Stimulated activated naive CD4-positive, alpha-beta T cell treated with Interleukin-2 at 50 U/mL for 16 hours (primary cell): ENCODE measurements at regions not wholly inside any gene's neighbourhood (a gene's known extent, or its start where the extent isn't known, plus 50 kb on each side); places are given as distances from the start of the nearest gene placed in this dataset.
"Not testable (repeated sequence)": the region's sequence is repeated elsewhere in the genome, so short reads cannot be mapped to it uniquely, and the experiment has no call there.

Experiments
- DNase-seq: peaks from one replicate; lab custom pipeline; 2025; lab: John Stamatoyannopoulos, UW

DNA sequence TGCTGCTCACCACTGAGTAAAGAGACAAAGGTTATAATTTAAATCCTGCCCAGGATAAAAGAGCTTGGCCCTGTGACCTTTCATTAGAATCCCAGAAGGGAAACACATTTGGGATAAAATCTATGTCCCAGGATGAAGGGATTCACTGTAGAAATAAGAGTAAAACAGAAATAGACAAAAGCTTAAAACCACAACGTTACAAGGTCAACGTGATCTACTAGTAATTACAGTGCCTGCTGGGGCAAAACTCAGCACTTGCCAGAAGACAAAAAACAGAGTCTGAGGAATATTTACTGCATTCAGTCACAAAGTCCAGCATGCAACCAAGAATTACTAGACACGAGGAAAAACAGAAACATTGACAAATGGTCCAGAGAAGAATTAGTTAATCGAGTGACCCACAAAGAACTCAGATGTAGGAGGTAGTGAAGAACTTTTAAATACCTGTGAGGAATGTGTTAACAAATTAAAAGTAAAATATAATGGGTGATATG is 982.3 kb downstream of the GATA3 start:
- no peak for DNase-seq

DNA sequence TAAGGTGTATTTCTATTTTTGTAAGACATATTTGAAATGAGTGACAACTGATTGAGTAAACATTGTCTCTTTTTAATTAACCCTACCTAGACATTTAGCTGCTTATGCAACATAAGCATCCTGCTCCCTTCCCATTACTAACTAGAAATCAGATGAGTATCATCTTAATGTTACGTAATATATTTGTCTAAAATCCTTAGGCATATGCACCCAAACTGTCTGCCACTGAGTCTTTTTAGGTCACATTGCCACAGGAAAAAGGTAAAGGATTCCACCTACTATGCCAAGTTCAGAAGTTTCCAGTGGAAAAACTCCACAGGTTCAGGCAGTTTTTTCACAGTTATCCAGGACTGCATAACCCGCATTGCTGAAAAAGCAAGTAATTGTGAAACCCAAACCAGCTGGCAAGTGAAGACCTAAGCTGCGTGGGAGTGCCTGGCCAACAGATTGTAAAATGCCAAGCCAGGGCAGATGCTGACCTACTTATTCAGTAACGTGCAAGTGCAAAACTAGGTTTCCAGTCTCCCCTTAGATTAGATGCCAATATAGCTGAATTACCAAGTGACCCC is 983.7 kb downstream of the GATA3 start:
- DNase-seq = no peak

DNA sequence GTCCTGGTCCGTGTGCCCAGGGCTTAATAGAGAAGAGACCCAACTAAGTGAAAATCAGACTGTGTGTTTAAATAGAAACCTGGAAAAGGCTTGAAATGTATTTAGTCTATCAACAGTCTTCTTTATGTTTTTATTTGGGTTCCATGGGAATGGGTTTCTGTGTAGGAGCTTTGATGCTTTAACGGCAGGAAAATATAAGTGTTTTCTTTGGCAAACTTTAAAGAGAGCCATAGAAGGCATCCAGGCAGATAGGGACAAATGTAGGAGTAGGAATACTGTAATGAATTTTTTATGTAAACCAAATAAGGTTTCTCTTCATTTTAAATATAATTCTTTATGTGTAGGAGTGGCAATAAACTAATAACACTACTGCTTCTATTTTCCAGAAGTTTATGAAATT is 989.0 kb downstream of the GATA3 start:
- DNase-seq = no peak

DNA sequence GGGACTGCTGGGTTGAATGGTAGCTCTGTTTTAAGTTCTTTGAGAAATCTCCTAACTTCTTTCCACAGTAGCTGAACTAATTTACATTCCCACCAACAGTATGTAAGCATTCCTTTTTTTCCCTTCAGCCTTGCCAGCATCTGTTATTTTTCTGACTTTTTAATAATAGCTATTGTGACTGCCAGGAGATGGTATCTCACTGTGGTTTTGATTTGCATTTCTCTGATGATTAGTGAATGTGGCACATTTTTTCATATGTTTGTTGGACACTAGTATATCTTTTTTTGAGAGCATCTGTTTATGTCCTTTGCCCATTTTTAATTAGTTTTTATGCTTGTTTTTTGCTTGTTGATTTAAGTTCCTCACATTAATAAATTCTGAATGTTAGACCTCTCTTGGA is 990.8 kb downstream of the GATA3 start:
- no peak for DNase-seq

DNA sequence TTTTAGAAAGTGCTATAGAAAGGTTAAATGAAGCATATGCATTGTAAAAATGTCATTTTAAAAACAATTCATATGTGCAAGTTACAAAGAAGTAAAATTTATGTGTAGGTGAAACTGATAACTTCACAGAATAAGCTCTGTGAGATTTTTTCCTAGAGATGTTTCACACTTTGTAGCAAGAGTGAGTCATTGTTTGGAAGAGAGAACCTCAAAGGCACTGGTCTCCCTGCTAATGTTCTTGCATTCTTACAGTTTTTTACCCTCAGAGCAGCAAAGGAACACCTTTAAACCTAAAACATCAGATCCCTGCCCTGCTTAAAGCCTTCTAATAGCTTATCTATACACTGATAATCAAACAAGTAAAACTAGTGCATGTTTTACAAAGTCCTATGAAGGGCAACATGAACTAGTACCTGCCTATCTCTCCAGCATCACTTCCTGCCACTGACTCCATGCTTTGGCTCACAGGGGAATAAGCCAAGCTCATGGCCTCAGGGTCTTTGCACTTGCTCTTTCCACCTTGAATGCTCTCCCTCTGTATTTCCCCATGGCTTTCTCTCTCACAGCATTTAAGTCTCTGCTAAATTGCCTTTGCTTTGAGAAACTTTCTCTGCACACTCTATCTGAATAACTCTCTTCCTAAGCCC is 997.0 kb downstream of the GATA3 start:
- DNase-seq = no peak

DNA sequence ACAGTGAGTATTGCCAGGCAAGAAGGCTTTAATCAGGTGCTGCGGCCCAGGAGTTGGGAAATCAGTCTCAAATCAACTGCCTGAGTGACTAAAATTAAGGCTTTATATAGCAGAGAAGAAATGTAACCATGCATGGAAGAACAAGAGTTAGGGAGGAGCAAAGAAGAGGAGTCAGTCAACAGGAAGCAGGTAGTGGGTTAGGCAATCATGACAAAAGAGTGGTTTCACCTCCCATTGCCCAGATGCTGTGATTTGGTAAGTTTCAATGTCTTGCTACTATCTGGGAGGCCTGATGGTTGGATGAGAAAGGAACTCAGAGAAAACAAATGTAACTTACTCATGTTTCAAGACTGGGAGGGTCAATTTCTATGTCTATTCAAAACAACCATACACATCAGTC is 998.3 kb downstream of the GATA3 start:
- no peak for DNase-seq

DNA sequence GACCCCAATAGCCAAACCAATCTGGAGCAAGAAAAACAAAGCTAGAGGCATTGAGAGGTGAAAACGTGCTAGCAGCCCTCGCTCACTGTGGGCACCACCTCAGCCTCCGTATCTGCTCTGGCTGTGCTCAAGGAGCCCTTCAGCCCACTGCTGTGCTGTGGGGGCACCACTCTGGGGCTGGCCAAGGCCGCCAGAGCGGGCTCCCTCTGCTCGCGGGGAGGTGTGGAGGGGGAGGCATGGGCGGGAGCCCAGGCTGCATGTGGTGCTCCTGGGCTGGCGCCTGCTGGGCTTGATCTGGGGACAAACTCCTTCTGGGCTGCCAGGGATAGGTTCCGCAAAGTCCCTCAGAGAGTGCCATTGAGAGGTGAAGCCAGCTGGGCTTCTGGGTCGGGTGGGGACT is 1002.0 kb downstream of the GATA3 start:
- DNase-seq = no peak

DNA sequence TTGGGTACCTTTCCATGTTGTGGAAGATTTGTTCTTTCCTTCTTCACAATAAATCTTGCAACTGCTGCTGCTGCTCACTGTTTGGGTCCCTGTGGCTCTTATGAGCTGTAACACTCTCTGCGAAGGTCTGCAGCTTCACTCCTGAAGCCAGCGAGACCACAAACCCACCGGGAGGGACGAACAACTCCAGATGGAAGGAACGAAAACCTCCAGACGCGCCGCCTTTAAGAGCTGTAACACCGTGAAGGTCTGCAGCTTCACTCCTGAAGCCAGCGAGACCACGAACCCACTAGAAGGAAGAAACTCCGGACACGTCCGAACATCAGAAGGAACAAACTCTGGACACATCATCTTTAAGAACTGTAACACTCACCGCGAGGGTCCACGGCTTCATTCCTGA is 1002.8 kb downstream of the GATA3 start:
- not testable (repeated sequence) for DNase-seq

DNA sequence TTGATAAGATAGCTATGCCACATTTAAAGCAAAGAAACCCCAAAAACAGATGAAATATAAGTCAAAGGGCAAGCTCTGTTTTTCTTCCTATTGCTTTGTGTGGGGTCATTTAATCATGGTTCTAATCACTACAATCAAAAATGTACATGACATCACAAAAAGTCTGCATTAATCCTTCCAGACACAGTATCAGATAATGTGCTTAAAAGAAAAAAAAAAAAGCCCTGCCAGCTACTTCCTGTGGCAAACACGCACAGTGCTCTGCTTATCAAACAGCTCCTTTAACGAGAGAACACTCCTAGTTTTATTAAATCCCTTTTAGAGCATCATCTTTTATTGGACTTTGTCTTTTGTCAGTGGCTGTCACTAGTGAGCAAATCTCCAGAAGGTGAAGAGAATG is 1005.8 kb downstream of the GATA3 start:
- DNase-seq = no peak

DNA sequence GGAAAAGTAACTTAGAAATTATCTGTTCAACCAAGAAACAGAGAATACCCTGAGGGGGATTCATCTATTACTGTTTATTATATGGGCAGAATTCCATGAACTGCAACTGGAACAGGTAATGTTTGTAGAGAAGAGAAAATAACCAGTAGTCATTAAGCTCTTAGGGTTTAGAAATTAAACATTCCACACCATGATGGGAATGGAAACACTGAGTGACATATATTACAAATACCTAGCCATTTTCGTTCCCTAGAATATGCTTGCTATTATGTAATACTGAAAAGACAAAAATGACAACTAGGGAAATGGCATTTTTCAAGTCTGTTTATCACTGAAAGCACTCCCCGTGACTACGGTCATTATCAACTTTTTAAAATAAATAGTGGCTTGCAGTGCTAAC is 1007.4 kb downstream of the GATA3 start:
- DNase-seq = no peak

DNA sequence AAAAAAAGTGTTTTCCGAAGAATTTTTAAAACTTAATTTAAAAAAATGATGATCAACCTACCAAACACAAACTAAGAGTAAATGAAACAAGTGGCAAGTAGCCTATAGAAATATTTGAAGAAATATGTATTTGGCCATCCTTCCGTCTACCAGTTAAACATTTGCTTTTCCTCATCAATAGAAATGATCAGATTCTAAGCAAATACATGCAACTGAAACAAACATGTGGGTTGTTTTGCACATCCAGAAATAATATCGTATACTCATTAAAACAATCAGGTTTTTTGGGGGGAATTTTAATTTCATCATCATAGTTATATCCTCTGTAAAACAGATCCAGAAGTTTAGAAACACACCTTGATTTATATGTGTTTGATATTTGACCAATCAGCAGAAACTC is 1011.7 kb downstream of the GATA3 start:
- DNase-seq = no peak

DNA sequence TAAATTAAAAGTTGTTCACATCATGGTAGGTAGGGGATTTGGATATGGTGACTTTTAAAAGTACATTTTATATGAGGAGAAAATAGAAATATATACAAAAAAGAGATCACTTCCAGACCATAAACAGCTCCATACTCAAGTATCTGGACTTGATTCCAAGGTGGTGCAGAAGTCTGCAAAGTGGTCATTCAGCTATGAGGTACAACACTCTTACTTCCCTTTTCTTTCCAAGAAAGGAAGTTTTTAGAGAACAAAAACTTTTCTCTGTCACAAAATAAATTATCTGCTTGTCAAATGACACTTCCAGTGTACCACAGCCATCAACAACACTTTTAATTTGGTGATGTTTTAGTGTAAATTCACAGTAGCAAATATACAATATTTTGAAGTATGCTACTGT is 1013.5 kb downstream of the GATA3 start:
- DNase-seq = no peak

DNA sequence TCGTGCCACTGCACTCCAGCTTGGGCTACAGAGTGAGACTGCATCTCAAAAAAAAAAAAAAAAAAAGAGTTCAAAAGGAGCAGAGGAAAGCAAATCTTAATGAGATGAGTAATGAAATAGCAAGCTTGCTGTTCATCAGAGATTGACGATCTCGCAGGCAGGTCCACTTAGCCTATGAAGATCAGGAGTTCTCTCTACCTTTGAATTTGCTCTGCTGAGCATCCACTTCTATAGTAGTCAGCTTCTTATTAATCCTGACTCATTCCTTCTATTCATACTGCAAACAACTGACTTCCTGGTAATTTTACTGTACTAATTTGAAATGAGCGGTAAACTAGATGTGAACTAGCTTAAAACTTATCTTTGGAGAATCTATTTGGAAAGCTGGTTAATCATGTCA is 1014.6 kb downstream of the GATA3 start:
- DNase-seq = no peak

DNA sequence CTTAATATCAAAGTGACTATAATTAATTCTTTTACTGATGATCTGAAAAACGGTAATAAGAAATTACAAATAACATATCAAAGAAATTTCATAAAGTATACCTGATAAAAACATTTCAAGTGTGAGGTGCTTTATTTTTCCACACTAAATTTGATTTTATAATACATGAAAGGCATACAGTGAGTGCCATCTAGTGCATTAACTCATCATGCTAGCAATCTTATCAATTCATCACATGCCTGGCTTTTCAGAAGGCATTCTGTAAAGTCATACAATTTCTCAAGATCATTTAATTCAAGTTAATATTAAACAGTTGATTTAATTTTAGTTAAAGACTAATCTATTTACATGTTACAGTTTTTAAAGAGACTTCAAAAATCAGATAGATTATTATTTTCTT is 1020.9 kb downstream of the GATA3 start:
- DNase-seq = no peak

DNA sequence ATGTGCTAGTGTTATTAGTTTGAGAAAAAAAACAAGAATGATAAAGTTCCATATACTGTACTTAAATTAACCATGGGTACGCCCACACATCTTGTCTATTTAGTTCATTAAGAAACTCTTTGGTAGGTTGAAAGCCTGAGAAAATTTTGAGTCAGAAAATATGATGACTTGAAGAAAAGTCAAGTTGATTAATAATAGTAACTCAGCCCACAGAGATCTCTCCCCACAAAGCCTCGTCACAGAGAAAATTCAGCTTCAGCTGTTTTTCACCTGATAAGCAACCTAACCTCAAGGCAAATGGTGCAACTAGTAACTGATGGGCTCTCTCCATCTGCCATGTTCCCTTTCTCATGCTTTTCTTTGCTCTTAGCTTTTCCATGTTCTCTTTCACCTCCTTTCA is 1021.6 kb downstream of the GATA3 start:
- no peak for DNase-seq

DNA sequence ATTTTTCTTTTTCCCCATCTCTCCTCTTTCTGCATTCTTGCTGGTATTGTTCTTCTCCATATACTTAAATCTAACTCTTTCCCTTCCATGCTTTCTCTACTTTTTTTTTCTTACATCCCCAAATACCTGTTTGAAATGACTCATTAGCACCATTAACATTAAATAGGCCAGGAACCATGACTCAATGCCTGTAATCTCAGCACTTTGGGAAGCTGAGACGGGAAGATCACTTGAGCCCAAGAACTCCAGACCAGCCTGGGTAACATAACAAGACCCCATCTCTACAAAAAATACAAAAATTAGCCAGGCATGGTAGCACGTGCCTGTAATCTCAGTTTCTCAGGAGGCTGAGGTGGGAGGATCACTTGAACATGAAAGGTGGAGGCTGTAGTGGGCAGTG is 1026.8 kb downstream of the GATA3 start:
- DNase-seq = no peak

DNA sequence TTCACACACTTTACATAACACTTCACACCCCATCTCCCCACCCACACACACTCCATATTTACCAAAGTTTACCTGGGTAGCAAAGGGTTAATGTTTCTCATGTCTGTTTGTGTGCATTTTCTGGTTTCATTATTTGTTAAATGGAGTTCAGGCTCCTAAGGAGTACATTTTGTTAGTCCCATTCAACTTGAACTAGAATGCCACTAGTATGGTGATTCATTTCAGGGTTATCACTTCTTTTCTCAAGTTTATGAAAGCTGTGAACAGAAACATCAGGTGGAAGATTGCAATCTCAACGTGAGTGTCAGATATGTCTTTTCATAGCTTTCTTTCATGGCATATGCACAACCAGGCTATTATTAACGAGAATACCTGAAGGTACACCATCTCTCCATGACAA is 1027.5 kb downstream of the GATA3 start:
- no peak for DNase-seq

DNA sequence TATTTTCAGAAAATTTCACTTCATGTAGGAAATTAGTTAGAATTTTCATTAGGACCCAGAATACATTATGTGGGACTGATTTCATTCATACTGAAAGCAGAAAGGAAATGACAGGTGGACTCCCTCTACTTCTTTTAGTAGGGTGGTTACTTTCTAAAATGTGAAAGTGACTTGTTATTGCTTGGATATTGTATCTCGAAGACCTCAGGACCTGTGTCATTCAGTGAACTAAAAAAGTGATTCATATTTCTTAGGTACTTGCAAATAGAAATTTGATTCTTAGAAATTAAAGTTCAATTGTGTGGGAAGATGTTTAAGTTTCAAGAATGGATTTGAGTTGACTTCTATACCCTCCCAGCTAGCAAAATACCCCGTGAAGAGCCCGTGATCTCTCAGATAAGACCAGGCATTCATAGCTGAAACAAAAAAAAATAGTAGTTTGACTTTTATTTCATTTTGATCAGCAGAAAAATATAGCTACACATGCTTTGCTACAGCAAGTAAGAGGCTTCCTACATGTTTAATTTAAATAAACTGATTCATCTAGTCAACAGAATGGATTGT is 1037.1 kb downstream of the GATA3 start:
- peak; percentile 17 for DNase-seq

DNA sequence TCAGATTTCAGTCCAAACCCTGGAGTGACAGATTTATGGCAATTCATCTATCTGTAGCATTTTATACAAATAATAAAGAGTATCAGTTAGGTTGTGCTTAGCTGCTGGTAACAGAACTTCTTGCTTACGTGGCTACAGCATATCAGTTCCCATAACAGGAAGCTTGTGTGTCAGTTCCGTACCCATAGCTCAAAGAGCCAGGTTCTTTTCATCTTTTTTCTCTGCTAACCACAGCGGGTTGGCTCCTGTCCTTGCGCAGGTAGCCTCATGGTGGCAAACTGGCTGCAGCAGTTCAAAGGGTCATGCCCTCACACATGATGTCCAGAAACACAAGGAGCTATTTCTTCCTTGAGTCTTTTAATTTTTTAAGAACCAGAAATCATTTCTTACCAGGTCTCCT is 1041.8 kb downstream of the GATA3 start:
- DNase-seq = no peak

DNA sequence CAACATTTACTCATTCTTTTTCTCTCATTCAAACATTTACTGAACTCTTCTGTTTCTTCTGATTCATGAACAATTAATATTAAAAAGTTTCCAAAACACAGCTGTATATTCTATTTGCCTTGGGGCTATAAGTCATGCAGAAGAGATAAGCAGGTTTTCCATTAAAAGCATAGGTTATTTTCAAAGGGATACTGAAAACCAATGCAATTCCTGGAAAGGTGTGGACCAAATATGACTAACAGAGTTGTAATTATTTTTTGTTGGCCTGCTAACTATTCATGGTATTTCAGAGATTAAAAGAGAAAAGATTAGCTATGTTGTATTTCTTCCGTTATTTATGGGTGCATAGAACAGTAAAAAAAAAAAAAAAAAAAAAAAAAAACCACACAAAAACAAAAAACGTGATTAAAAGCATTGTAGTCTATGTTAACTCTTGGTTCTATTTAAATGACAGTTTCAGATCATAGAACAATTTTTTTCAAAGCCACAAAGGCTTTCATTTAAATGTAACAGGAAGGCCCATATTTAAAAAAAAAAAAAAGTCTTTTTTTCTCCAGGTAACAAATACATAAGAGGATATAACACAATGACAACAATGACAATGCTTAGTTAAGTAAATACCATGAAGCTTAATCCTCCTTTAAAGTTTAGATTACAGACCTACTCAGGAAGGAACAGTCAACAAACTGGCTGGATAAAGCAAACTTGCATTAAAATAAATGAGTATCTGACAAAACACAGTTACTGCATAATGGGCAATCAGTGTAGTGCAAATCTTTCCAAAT is 1042.9 kb downstream of the GATA3 start:
- DNase-seq = no peak

DNA sequence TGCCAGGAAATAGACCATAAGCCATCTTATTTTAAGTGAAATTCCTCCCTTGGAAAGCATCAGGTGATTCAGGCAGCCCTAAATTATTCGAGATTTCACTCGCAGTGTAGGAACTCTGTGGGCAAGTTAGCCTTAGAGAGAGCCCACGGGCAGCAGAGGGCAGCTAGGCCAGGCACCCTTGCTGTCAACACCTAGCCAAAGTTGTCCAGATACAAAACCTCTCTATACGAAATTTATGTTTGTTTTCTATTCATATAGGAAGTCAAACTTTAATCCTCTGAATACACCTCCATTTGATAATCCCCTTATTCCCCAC is 1043.5 kb downstream of the GATA3 start:
- no peak for DNase-seq

DNA sequence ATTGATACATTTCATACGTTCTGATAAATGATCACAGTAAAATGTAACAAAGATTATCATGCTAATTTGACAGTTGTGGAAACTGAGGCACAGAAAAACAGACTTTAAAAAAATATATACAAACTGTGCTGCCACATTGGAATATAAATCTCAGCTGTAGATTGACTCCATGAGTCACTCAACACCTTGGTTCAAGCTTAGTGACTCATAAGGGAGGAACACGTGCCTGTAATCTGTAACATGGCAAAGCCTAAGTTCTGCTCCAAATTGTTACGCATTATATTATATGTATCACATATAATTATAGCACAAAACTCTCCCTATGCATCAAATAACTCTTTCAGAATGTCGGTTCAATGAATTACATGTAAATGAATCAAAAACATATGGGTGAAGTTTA is 1047.5 kb downstream of the GATA3 start:
- no peak for DNase-seq

DNA sequence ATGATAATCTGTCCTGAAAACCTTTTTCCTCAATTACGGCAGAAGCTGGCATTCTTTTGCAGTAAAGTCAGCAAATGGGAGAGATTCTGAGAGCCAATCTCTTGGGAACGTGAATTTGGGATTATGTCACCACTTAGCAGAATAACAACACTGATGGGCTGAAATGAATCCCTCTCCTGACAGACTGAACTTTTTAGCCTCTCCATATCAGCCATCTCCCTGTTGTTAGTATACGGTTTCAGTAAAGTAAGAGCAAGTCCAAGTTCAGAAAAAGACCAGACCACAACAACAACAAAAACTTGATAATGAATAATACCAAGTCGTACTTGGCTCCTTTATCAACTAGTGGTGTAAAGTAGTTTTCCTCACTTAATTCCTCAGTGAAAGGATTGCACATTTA is 1048.8 kb downstream of the GATA3 start:
- no peak for DNase-seq
